ENCODE measurements at regions not wholly inside any gene's neighbourhood (a gene's known extent, or its start where the extent isn't known, plus 50 kb on each side); places are given as distances from the start of the nearest gene placed in this dataset.

DNA sequence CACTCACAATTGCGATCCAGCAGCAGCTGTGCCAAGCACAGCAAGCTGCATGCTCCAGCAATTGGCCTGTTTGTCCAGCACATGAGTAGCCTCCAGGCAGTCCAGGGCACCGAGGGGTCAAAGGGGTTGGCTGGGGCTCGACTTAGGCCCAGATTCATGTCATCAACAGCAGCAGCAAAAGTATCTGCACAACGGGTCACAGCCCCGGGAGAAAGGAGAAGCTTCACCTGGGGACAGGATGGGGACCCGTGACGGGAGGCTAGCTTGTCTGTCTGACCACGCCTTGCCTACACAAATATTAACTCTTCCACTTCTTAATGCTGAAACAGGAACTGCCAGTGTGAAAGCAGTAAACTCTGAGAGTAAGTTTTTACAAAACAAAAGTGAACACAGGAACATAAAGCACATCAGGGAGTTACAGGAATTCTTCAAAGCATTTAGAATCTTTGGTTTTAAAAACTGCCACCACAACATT is 191.2 kb downstream of the PIK3R1 start:
- TF ChIP-seq, protein P1, sequence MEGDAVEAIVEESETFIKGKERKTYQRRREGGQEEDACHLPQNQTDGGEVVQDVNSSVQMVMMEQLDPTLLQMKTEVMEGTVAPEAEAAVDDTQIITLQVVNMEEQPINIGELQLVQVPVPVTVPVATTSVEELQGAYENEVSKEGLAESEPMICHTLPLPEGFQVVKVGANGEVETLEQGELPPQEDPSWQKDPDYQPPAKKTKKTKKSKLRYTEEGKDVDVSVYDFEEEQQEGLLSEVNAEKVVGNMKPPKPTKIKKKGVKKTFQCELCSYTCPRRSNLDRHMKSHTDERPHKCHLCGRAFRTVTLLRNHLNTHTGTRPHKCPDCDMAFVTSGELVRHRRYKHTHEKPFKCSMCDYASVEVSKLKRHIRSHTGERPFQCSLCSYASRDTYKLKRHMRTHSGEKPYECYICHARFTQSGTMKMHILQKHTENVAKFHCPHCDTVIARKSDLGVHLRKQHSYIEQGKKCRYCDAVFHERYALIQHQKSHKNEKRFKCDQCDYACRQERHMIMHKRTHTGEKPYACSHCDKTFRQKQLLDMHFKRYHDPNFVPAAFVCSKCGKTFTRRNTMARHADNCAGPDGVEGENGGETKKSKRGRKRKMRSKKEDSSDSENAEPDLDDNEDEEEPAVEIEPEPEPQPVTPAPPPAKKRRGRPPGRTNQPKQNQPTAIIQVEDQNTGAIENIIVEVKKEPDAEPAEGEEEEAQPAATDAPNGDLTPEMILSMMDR (IDR thresholded peaks at IDR 0.05; ENCODE audit: low read depth, low read length): no peak
- H3K4me3 ChIP-seq (ENCODE audit: low read depth, low read length): no peak overlapping the region

DNA sequence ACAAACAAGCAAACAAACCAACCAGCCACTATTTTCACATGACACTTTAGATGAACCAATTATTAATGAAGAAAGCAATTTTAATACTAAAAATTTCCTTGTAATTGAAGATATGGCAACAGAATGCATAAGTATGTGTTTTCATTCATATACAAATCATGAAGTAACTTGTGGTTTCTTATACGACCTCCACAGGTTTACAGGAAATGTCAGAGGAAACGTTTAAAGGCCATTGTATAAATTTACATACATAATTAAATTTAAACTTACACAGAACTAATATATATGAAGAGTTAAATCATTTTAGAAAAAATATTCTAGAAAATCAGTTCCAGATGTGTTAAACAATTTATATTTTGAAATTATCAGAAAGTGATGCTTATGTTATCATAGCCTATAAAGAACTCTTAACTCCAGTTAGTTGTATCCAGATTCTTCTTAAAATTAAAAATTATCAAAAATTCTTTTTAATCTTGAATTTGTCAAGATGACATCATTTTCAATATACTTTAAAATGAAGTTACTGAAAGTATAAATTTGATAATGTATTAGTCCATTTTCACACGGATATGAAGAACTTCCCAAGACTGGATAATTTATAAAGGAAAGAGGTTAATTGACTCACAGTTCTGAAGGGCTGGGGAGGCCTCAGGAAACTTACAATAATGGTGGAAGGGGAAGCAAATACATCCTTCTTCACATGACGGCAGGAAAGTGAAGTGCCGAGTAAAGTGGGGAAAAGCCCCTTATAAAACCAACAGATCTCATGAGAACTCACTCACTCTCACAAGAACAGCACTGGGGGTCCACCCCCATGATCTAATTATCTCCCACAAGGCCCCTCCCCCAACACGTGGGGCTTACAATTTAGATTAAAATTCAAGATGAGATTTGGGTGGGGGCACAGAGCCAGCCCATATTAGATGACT is 192.0 kb downstream of the PIK3R1 start:
- TF ChIP-seq, protein P1 (IDR thresholded peaks at IDR 0.05; ENCODE audit: low read depth, low read length): no peak
- H3K4me3 ChIP-seq (ENCODE audit: low read depth, low read length): no peak overlapping the region

DNA sequence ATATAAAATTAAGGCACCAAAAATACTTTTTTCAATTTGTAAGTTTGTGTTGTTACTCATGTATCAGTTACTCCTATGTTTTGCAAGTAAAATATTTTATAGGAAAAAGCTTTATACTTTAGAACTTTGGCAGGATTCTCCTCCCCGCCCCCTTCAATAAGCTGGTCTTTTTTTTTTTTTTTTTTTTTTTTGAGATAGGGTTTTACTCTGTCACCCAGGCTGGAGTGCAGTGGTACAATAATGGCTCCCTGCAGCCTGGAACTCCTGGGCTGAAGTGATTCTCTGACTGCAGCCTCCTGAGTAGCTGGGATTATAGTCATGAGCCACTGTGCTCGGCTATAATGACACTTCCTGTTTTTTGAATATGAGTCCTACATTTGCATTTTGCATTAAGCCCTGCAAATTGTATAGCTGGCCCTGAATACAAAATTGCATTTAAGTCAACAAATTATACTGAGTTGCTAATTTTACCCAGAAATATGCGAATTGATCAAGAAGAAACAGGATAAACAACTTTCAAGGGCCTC is 192.9 kb downstream of the PIK3R1 start:
- TF ChIP-seq, protein P1 (IDR thresholded peaks at IDR 0.05; ENCODE audit: low read depth, low read length): no peak
- no peak overlapping the region for H3K4me3 ChIP-seq (ENCODE audit: low read depth, low read length)

DNA sequence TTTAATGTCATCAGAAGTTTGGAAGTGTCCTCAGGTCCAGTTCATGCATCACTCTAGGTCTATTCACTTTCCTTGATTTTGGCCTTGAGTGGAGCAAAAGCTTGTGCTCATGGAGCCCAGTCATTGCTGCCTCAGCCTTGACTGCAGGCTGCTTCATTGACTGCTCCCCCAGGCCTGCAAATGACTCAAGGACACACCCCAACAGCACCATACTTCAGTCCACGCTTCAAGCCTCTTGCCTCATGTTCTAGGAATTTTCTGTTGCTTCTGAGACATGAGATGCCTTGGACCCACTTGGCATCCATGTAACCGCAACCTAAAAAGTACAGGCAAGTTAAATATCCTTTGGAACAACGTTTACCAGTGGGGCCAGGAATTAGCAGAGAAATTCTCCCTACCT is 193.7 kb downstream of the PIK3R1 start:
- no peak overlapping the region for H3K4me3 ChIP-seq (ENCODE audit: low read depth, low read length)
- TF ChIP-seq, protein P1 (IDR thresholded peaks at IDR 0.05; ENCODE audit: low read depth, low read length): no peak

DNA sequence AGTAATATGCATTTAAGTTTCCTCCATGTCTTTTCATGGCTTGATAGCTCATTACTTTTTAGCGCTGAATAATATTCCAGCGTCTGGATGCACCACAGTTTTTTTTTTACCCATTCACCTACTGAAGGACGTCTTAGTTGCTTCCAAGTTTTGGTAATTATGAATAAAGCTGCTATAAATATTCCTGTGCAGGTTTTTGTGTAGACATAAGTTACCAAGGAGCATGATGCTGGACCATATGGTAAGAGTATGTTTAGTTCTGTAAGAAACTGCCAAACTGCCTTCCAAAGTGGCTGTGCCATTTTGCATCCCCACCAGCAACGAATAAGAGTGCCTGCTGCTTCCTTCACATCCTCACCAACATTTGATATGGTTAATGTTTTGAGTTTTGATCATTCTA is 195.6 kb downstream of the PIK3R1 start:
- H3K4me3 ChIP-seq (ENCODE audit: low read depth, low read length): no peak overlapping the region
- TF ChIP-seq, protein P1 (IDR thresholded peaks at IDR 0.05; ENCODE audit: low read depth, low read length): no peak

DNA sequence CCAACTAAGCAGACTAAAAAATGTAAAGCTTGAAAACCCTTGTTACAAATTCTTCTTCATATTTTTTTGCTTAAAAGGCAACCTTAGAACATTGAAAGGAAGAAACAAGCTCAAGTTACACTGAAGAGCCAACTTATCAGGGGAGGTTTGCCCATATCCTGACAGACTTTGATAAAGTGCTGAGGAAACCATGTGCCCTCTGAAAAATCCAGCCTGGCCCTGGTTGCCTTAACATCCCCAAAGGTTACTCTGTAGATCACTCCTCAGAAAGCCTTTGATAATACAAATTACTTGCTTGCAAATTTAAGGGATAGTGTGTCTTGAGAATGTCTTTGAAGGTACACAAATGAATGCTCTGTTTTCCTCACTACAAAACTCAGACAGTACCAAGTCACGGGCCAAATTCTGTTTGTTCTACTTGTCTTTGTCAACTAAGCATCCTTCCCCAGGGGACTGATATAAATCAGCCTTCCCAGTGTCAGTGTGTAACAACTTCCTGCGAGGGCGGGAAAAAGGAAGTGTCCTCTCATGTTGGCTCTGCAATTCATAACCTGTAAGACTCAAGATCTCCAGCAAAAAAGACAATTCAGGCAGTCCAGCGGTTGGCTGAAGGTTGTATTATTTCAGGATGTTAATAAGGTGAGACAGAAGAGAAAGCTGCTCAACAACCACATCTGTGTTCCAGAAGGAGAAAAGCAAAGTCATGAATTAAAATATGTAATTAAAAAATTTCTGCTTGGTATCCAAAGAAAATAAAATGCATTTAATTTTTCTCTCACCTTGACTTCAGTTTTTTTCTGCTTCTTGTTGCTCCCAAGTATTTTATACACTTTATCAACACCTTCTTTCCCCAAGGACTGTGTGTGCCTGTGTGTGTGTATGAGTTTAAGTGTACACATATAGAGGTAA is 199.9 kb downstream of the PIK3R1 start:
- no peak overlapping the region for H3K4me3 ChIP-seq (ENCODE audit: low read depth, low read length)
- TF ChIP-seq, protein P1 (IDR thresholded peaks at IDR 0.05; ENCODE audit: low read depth, low read length): no peak
